ENCODE measurements at regions not wholly inside any gene's neighbourhood (a gene's known extent, or its start where the extent isn't known, plus 50 kb on each side); places are given as distances from the start of the nearest gene placed in this dataset.

DNA sequence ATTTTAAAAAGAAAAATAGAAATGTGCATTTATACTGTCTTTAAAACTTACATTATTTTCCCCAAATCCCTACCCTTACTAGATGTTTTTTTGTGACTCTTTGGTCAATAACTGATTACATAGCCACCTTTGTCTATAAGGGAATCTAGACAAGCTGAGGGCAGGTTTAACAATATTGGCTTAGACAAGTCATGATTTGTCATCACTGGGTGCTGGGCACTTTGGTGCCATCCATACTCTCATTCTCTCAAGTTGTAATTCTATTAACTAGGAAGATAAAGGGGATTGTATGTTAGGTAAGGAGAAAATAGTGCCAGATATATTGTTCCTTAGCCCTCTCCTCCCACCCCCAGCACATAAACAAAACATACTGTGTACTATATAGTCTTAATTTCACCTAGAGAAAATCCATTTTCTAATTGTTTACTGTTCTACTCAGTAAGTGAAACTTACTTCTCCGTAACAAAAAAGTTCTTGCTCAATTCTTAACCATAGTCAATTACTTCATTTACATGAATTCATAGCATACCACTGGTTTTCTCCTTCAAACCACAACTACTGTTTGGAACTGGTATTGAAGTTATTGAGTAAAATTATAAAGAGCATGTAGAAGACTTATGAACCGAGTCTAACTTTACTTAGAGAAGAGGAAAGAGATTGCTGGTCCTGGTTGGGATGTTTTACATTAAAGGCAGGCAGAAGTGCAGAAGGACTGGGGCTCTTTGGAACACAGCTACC is 877.1 kb downstream of the PDCD6IP start:
- TF ChIP-seq, protein P1, sequence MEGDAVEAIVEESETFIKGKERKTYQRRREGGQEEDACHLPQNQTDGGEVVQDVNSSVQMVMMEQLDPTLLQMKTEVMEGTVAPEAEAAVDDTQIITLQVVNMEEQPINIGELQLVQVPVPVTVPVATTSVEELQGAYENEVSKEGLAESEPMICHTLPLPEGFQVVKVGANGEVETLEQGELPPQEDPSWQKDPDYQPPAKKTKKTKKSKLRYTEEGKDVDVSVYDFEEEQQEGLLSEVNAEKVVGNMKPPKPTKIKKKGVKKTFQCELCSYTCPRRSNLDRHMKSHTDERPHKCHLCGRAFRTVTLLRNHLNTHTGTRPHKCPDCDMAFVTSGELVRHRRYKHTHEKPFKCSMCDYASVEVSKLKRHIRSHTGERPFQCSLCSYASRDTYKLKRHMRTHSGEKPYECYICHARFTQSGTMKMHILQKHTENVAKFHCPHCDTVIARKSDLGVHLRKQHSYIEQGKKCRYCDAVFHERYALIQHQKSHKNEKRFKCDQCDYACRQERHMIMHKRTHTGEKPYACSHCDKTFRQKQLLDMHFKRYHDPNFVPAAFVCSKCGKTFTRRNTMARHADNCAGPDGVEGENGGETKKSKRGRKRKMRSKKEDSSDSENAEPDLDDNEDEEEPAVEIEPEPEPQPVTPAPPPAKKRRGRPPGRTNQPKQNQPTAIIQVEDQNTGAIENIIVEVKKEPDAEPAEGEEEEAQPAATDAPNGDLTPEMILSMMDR (IDR thresholded peaks at IDR 0.05) = no peak
- no peak for TF ChIP-seq EZH2 (IDR thresholded peaks at IDR 0.05; ENCODE audit: borderline replicate concordance, insufficient read depth, low read depth, low read length, poor library complexity, severe bottlenecking)
